PC-9 (cell line): ENCODE measurements at regions not wholly inside any gene's neighbourhood (a gene's known extent, or its start where the extent isn't known, plus 50 kb on each side); places are given as distances from the start of the nearest gene placed in this dataset.

Experiments
- BruUV-seq: library from RNA; stranded (reverse); fragments of 400-500 nt; replicated peaks from 2 replicates; lab custom pipeline; 2021; lab: Mats Ljungman, UMichigan
- CTCF ChIA-PET: fragments of 300-600 bp; sonication (Branson Sonifier 250); formaldehyde crosslinking; loops from one replicate; lab custom pipeline; 2022; ENCODE audit warnings: antibody characterized with exemption; lab: Charles Lee
- POLR2A ChIA-PET: fragments of 300-600 bp; sonication (Branson Sonifier 250); formaldehyde crosslinking; loops from one replicate; lab custom pipeline; 2022; ENCODE audit warnings: antibody characterized with exemption; ENCODE audit not compliant: unreplicated experiment; lab: Charles Lee
- DNase-seq, 2 experiments: peaks; one replicate each; pipeline versions ENCODE4 v3.0.0 to v3.0.0-alpha.2; 2015 to 2022; ENCODE audit warnings: mixed read lengths in 1 of 2
- H2AFZ ChIP-seq: fragments of 200-600 bp; sonication (generic); 2 replicates; pipeline ENCODE4 v1.8.1; 2017; ENCODE audit warnings: antibody characterized with exemption
- H3F3A ChIP-seq: fragments of 200-600 bp; sonication (generic); 2 replicates; pipeline ENCODE4 v1.8.1; 2017; ENCODE audit warnings: antibody characterized with exemption, mild to moderate bottlenecking, low read depth; ENCODE audit not compliant: insufficient read depth
- H3K27ac ChIP-seq: fragments of 200-600 bp; sonication (generic); 2 replicates; pipeline ENCODE4 v1.6.1; 2016; ENCODE audit warnings: mixed run types
- H3K27me3 ChIP-seq: fragments of 200-600 bp; sonication (generic); 2 replicates; pipeline ENCODE4 v1.6.1; 2016; ENCODE audit warnings: low read depth, mixed run types; ENCODE audit not compliant: insufficient read depth
- H3K36me3 ChIP-seq: fragments of 200-600 bp; sonication (generic); 2 replicates; pipeline ENCODE4 v1.6.1; 2016; ENCODE audit warnings: low read depth, mixed run types
- H3K4me1 ChIP-seq: fragments of 200-600 bp; sonication (generic); replicated peaks from 2 replicates; pipeline ENCODE4 v1.6.1; 2016; ENCODE audit warnings: mixed run types; ENCODE audit not compliant: insufficient read depth
- H3K4me2 ChIP-seq: fragments of 200-600 bp; sonication (generic); 2 replicates; pipeline ENCODE4 v1.6.1; 2017; ENCODE audit warnings: mixed run types
- H3K4me3 ChIP-seq: fragments of 200-600 bp; sonication (generic); 2 replicates; pipeline ENCODE4 v1.6.1; 2016; ENCODE audit warnings: mixed run types
- H3K79me2 ChIP-seq: fragments of 200-600 bp; sonication (generic); 2 replicates; pipeline ENCODE4 v1.6.1; 2017; ENCODE audit warnings: low read depth, mixed run types
- H3K9me2 ChIP-seq: fragments of 200-600 bp; sonication (generic); 2 replicates; pipeline ENCODE4 v1.8.1; 2017; ENCODE audit warnings: mild to moderate bottlenecking; ENCODE audit not compliant: insufficient read depth
- H3K9me3 ChIP-seq: fragments of 200-600 bp; sonication (generic); 2 replicates; pipeline ENCODE4 v1.8.1; 2016; ENCODE audit warnings: low read depth; ENCODE audit not compliant: insufficient read depth
- H4K20me1 ChIP-seq: fragments of 200-600 bp; sonication (generic); 2 replicates; pipeline ENCODE4 v1.8.1; 2017; ENCODE audit not compliant: insufficient read depth
- EZH2 ChIP-seq: fragments of 200-600 bp; sonication (generic); IDR thresholded peaks from 2 replicates; pipeline ENCODE4 v1.8.0; 2017; ENCODE audit warnings: antibody characterized with exemption, low read depth
- intact Hi-C: fragments of 100-400 bp; cut with micrococcal nuclease; formaldehyde crosslinking; loops from one replicate; pipeline ENCODE4 v1.10.0; 2022; ENCODE audit not compliant: unreplicated experiment
- TF ChIP-seq, protein P1 (sequence below): fragments of 200-600 bp; sonication (generic); conservative IDR thresholded peaks from 2 replicates; pipeline ENCODE4 v1.6.1; 2017; ENCODE audit warnings: mixed run types, antibody characterized with exemption, mild to moderate bottlenecking, moderate library complexity

DNA sequence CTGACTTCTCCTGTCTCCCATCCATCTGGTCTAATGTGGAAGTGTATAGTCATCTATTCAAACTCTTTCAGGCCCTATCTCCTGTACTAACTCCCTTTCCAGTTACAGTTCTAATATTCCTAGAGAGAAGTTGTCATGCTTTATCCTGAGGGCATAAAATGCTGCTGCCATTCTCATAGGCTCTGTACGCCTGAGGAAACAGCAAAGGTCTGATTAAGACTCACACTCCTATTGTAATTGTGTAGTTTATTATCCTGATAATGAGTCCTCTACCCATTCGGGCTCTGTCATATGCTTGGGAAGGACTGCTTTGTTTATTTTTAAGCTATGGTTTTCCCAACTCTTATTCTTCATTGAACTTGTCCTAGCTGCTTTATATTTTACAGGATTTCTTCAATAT is 290.4 kb downstream of the TMEM38B start:
- H3K27ac ChIP-seq: no peak overlapping the region
- CTCF ChIA-PET: no interaction called here
- intact Hi-C loops: no loop called here

GRCh38 chr9:105993116-105993854 is 298.9 kb downstream of the TMEM38B start:
- no TSS peak for BruUV-seq
- H3K4me2 ChIP-seq: no peak overlapping the region
- POLR2A ChIA-PET: no interaction called here
- no peak overlapping the region for H3K27ac ChIP-seq
- TF ChIP-seq EZH2: no peak
- TF ChIP-seq, protein P1, sequence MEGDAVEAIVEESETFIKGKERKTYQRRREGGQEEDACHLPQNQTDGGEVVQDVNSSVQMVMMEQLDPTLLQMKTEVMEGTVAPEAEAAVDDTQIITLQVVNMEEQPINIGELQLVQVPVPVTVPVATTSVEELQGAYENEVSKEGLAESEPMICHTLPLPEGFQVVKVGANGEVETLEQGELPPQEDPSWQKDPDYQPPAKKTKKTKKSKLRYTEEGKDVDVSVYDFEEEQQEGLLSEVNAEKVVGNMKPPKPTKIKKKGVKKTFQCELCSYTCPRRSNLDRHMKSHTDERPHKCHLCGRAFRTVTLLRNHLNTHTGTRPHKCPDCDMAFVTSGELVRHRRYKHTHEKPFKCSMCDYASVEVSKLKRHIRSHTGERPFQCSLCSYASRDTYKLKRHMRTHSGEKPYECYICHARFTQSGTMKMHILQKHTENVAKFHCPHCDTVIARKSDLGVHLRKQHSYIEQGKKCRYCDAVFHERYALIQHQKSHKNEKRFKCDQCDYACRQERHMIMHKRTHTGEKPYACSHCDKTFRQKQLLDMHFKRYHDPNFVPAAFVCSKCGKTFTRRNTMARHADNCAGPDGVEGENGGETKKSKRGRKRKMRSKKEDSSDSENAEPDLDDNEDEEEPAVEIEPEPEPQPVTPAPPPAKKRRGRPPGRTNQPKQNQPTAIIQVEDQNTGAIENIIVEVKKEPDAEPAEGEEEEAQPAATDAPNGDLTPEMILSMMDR: no peak
- H3K27me3 ChIP-seq: no peaks in the 10 kb centered on the region
- no peaks in the 10 kb centered on the region for H3K9me2 ChIP-seq
- H3K79me2 ChIP-seq: no peaks in the 10 kb centered on the region
- DNase-seq: no peak
- H4K20me1 ChIP-seq: no peaks in the 10 kb centered on the region
- H3K36me3 ChIP-seq: no peaks in the 10 kb centered on the region
- H3K4me1 ChIP-seq: no peaks in the 10 kb centered on the region
- intact Hi-C loops: no loop called here
- no peak overlapping the region for H3K4me3 ChIP-seq
- H2AFZ ChIP-seq: no peak overlapping the region
- H3F3A ChIP-seq: no peaks in the 10 kb centered on the region
- CTCF ChIA-PET: interaction anchor here (0.6 kb wide), 1 partner anchor 82 kb away, joined by 4 read pairs; no protein-coding TSS in a partner anchor
- H3K9me3 ChIP-seq: no peaks in the 10 kb centered on the region

More for the DNA sequence above, 290.4 kb downstream of the TMEM38B start:
- Histone ChIP-seq H3K79me2 (no peaks in the 10 kb centered on the region), H3K9me2 (no peaks in the 10 kb centered on the region), H3K4me2 (no peak overlapping the region), H4K20me1 (no peaks in the 10 kb centered on the region), H3K4me3 (no peak overlapping the region), H3K9me3 (no peaks in the 10 kb centered on the region), H3K4me1 (no peaks in the 10 kb centered on the region), H3K27me3 (no peaks in the 10 kb centered on the region), H3F3A (no peaks in the 10 kb centered on the region), H2AFZ (no peak overlapping the region), H3K36me3 (no peaks in the 10 kb centered on the region)
- TF ChIP-seq, protein P1: no peak
- no peak for TF ChIP-seq EZH2
- POLR2A ChIA-PET: no interaction called here
- DNase-seq: no peak
- no TSS peak for BruUV-seq

DNA sequence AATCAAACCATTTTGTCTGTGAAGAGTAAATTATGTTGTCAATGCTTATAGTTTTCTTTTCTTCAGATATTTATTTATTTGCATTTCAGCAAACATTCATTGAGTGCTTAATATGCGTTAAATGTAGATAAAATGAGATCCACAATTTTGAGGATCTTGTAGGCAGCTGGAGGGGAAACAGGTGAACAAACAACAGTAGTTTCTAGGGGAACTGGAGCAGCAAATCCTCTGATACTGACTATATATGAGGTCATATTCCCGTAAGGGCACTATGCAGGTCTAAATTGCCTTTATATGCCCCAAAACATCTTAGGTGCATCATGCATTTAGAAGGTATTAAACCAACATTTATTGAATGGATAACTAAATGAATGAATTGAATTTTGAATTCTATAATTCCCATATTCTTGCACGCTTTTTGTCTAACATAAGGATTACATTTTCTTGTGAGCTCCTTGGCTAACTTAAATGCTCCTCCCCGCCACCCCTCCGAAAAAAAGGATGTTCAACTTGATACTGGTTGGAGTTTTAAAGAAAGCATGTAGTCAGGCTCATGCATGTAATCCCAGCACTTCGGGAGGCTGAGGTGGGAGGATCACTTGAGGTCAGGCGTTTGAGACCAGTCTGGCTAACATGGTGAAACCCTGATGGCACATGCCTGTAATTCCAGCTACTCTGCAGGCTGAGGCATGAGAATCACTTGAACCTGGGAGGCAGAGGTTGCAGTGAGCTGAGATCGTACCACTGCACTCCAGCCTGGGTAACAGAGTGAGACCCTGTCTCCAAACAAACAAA is 299.8 kb downstream of the TMEM38B start:
- no peaks in the 10 kb centered on the region for H3K79me2 ChIP-seq
- CTCF ChIA-PET: no interaction called here
- no peak overlapping the region for H3K4me2 ChIP-seq
- H3K4me3 ChIP-seq: no peak overlapping the region
- no peak overlapping the region for H3K27ac ChIP-seq
- TF ChIP-seq, protein P1: no peak
- TF ChIP-seq EZH2: no peak
- no TSS peak for BruUV-seq
- H3K9me2 ChIP-seq: no peaks in the 10 kb centered on the region; the same call in 1 of the 2 replicates
- H4K20me1 ChIP-seq: no peaks in the 10 kb centered on the region
- H2AFZ ChIP-seq: no peak overlapping the region
- DNase-seq: no peak
- POLR2A ChIA-PET: no interaction called here
- no peaks in the 10 kb centered on the region for H3K4me1 ChIP-seq
- H3K36me3 ChIP-seq: no peaks in the 10 kb centered on the region
- intact Hi-C loops: no loop called here
- no peaks in the 10 kb centered on the region for H3K27me3 ChIP-seq
- H3K9me3 ChIP-seq: no peaks in the 10 kb centered on the region
- H3F3A ChIP-seq: no peaks in the 10 kb centered on the region
